ENCODE measurements at regions not wholly inside any gene's neighbourhood (a gene's known extent, or its start where the extent isn't known, plus 50 kb on each side); places are given as distances from the start of the nearest gene placed in this dataset.

- H3K4me3 ChIP-seq (ENCODE audit: low read depth in 1 of 2, low read length in 2 of 2) = no peak overlapping the region
- H3K4me1 ChIP-seq (ENCODE audit: control insufficient read depth in 2 of 2, insufficient read depth in 2 of 2, low read length in 1 of 2) = peaks cover 0 to 4% of the 10 kb centered on the region in 2 donors
- H3K27ac ChIP-seq (ENCODE audit: low read depth in 2 of 2, low read length in 1 of 2) = no peak overlapping the region
- WGBS, 2 donors = 59 to 64% methylated on average over 1 of the region's 1 CpG
- H3K27me3 ChIP-seq (ENCODE audit: control insufficient read depth in 1 of 2, insufficient read depth in 2 of 2, low read length in 2 of 2) = no peaks in the 10 kb centered on the region
- no peaks in the 10 kb centered on the region for H3K36me3 ChIP-seq (ENCODE audit: control insufficient read depth in 2 of 2, insufficient read depth in 2 of 2, low read length in 1 of 2)
- no peaks in the 10 kb centered on the region for H3K9me3 ChIP-seq (ENCODE audit: control insufficient read depth in 2 of 2, insufficient read depth in 1 of 2, low read depth in 1 of 2, low read length in 1 of 2)
Measured at GRCh38 chr3:3745693-3746092, 53.5 kb upstream of the LRRN1 start.

- Histone ChIP-seq H3K9me3 (ENCODE audit: control insufficient read depth in 2 of 2, insufficient read depth in 1 of 2, low read depth in 1 of 2, low read length in 1 of 2) (no peaks in the 10 kb centered on the region), H3K27me3 (ENCODE audit: control insufficient read depth in 1 of 2, insufficient read depth in 2 of 2, low read length in 2 of 2) (no peaks in the 10 kb centered on the region), H3K27ac (ENCODE audit: low read depth in 2 of 2, low read length in 1 of 2) (no peak overlapping the region), H3K4me1 (ENCODE audit: control insufficient read depth in 2 of 2, insufficient read depth in 2 of 2, low read length in 1 of 2) (peaks cover 0 to 4% of the 10 kb centered on the region in 2 donors), H3K36me3 (ENCODE audit: control insufficient read depth in 2 of 2, insufficient read depth in 2 of 2, low read length in 1 of 2) (no peaks in the 10 kb centered on the region), H3K4me3 (ENCODE audit: low read depth in 1 of 2, low read length in 2 of 2) (no peak overlapping the region)
- WGBS, 2 donors = 83 to 92% methylated on average over 6 of the region's 6 CpGs
Measured at GRCh38 chr3:3744826-3745225, 54.4 kb upstream of the LRRN1 start.

- 79 to 91% methylated on average over 3 of the region's 3 CpGs for WGBS, 2 donors
- Histone ChIP-seq H3K4me1 (ENCODE audit: control insufficient read depth in 2 of 2, insufficient read depth in 2 of 2, low read length in 1 of 2) (peaks cover 0 to 4% of the 10 kb centered on the region in 2 donors), H3K36me3 (ENCODE audit: control insufficient read depth in 2 of 2, insufficient read depth in 2 of 2, low read length in 1 of 2) (no peaks in the 10 kb centered on the region), H3K9me3 (ENCODE audit: control insufficient read depth in 2 of 2, insufficient read depth in 1 of 2, low read depth in 1 of 2, low read length in 1 of 2) (no peaks in the 10 kb centered on the region), H3K27me3 (ENCODE audit: control insufficient read depth in 1 of 2, insufficient read depth in 2 of 2, low read length in 2 of 2) (no peaks in the 10 kb centered on the region), H3K4me3 (ENCODE audit: low read depth in 1 of 2, low read length in 2 of 2) (no peak overlapping the region), H3K27ac (ENCODE audit: low read depth in 2 of 2, low read length in 1 of 2) (no peak overlapping the region)
Measured at GRCh38 chr3:3743754-3744153, 55.5 kb upstream of the LRRN1 start.

- H3K4me3 ChIP-seq (ENCODE audit: low read depth in 1 of 2, low read length in 2 of 2) = no peak overlapping the region
- H3K36me3 ChIP-seq (ENCODE audit: control insufficient read depth in 2 of 2, insufficient read depth in 2 of 2, low read length in 1 of 2) = no peaks in the 10 kb centered on the region
- H3K27ac ChIP-seq (ENCODE audit: low read depth in 2 of 2, low read length in 1 of 2) = no peak overlapping the region
- no peaks in the 10 kb centered on the region for H3K27me3 ChIP-seq (ENCODE audit: control insufficient read depth in 1 of 2, insufficient read depth in 2 of 2, low read length in 2 of 2)
- no peaks in the 10 kb centered on the region for H3K9me3 ChIP-seq (ENCODE audit: control insufficient read depth in 2 of 2, insufficient read depth in 1 of 2, low read depth in 1 of 2, low read length in 1 of 2)
- peaks cover 0 to 4% of the 10 kb centered on the region in 2 donors for H3K4me1 ChIP-seq (ENCODE audit: control insufficient read depth in 2 of 2, insufficient read depth in 2 of 2, low read length in 1 of 2)
- 58 to 72% methylated on average over 4 of the region's 4 CpGs for WGBS, 2 donors
Measured at GRCh38 chr3:3740061-3740460, 59.2 kb upstream of the LRRN1 start.

- no peak overlapping the region for H3K4me3 ChIP-seq (ENCODE audit: low read depth in 1 of 2, low read length in 2 of 2)
- H3K27ac ChIP-seq (ENCODE audit: low read depth in 2 of 2, low read length in 1 of 2) = no peak overlapping the region
- peaks cover 0 to 4% of the 10 kb centered on the region in 2 donors for H3K4me1 ChIP-seq (ENCODE audit: control insufficient read depth in 2 of 2, insufficient read depth in 2 of 2, low read length in 1 of 2)
- H3K27me3 ChIP-seq (ENCODE audit: control insufficient read depth in 1 of 2, insufficient read depth in 2 of 2, low read length in 2 of 2) = no peaks in the 10 kb centered on the region
- WGBS, 2 donors = 75 to 81% methylated on average over 9 of the region's 9 CpGs
- no peaks in the 10 kb centered on the region for H3K9me3 ChIP-seq (ENCODE audit: control insufficient read depth in 2 of 2, insufficient read depth in 1 of 2, low read depth in 1 of 2, low read length in 1 of 2)
- H3K36me3 ChIP-seq (ENCODE audit: control insufficient read depth in 2 of 2, insufficient read depth in 2 of 2, low read length in 1 of 2) = no peaks in the 10 kb centered on the region
Measured at GRCh38 chr3:3739330-3740060, 59.7 kb upstream of the LRRN1 start.

GRCh38 chr3:3737531-3737930 lies 61.7 kb upstream of the LRRN1 start:
- Histone ChIP-seq H3K4me1 (ENCODE audit: control insufficient read depth in 2 of 2, insufficient read depth in 2 of 2, low read length in 1 of 2) (peaks cover 0 to 4% of the 10 kb centered on the region in 2 donors), H3K27me3 (ENCODE audit: control insufficient read depth in 1 of 2, insufficient read depth in 2 of 2, low read length in 2 of 2) (no peaks in the 10 kb centered on the region), H3K4me3 (ENCODE audit: low read depth in 1 of 2, low read length in 2 of 2) (no peak overlapping the region), H3K36me3 (ENCODE audit: control insufficient read depth in 2 of 2, insufficient read depth in 2 of 2, low read length in 1 of 2) (no peaks in the 10 kb centered on the region), H3K27ac (ENCODE audit: low read depth in 2 of 2, low read length in 1 of 2) (no peak overlapping the region), H3K9me3 (ENCODE audit: control insufficient read depth in 2 of 2, insufficient read depth in 1 of 2, low read depth in 1 of 2, low read length in 1 of 2) (no peaks in the 10 kb centered on the region)
- 95 to 97% methylated on average over 2 of the region's 2 CpGs for WGBS, 2 donors

GRCh38 chr3:3735919-3736318 lies 63.3 kb upstream of the LRRN1 start:
- Histone ChIP-seq H3K4me3 (ENCODE audit: low read depth in 1 of 2, low read length in 2 of 2) (no peak overlapping the region), H3K27me3 (ENCODE audit: control insufficient read depth in 1 of 2, insufficient read depth in 2 of 2, low read length in 2 of 2) (no peaks in the 10 kb centered on the region), H3K4me1 (ENCODE audit: control insufficient read depth in 2 of 2, insufficient read depth in 2 of 2, low read length in 1 of 2) (no peaks in the 10 kb centered on the region), H3K36me3 (ENCODE audit: control insufficient read depth in 2 of 2, insufficient read depth in 2 of 2, low read length in 1 of 2) (no peaks in the 10 kb centered on the region), H3K27ac (ENCODE audit: low read depth in 2 of 2, low read length in 1 of 2) (no peak overlapping the region), H3K9me3 (ENCODE audit: control insufficient read depth in 2 of 2, insufficient read depth in 1 of 2, low read depth in 1 of 2, low read length in 1 of 2) (no peaks in the 10 kb centered on the region)
- WGBS, 2 donors = 100% methylated on average over 1 of the region's 1 CpG

GRCh38 chr3:3734881-3735280 lies 64.3 kb upstream of the LRRN1 start:
- 91 to 96% methylated on average over 6 of the region's 6 CpGs for WGBS, 2 donors
- H3K4me3 ChIP-seq (ENCODE audit: low read depth in 1 of 2, low read length in 2 of 2) = no peak overlapping the region
- H3K27ac ChIP-seq (ENCODE audit: low read depth in 2 of 2, low read length in 1 of 2) = no peak overlapping the region
- no peaks in the 10 kb centered on the region for H3K9me3 ChIP-seq (ENCODE audit: control insufficient read depth in 2 of 2, insufficient read depth in 1 of 2, low read depth in 1 of 2, low read length in 1 of 2)
- no peaks in the 10 kb centered on the region for H3K4me1 ChIP-seq (ENCODE audit: control insufficient read depth in 2 of 2, insufficient read depth in 2 of 2, low read length in 1 of 2)
- H3K36me3 ChIP-seq (ENCODE audit: control insufficient read depth in 2 of 2, insufficient read depth in 2 of 2, low read length in 1 of 2) = no peaks in the 10 kb centered on the region
- no peaks in the 10 kb centered on the region for H3K27me3 ChIP-seq (ENCODE audit: control insufficient read depth in 1 of 2, insufficient read depth in 2 of 2, low read length in 2 of 2)

- Histone ChIP-seq H3K4me3 (ENCODE audit: low read depth in 1 of 2, low read length in 2 of 2) (no peak overlapping the region), H3K27ac (ENCODE audit: low read depth in 2 of 2, low read length in 1 of 2) (no peak overlapping the region), H3K27me3 (ENCODE audit: control insufficient read depth in 1 of 2, insufficient read depth in 2 of 2, low read length in 2 of 2) (no peaks in the 10 kb centered on the region), H3K36me3 (ENCODE audit: control insufficient read depth in 2 of 2, insufficient read depth in 2 of 2, low read length in 1 of 2) (no peaks in the 10 kb centered on the region), H3K9me3 (ENCODE audit: control insufficient read depth in 2 of 2, insufficient read depth in 1 of 2, low read depth in 1 of 2, low read length in 1 of 2) (no peaks in the 10 kb centered on the region), H3K4me1 (ENCODE audit: control insufficient read depth in 2 of 2, insufficient read depth in 2 of 2, low read length in 1 of 2) (no peaks in the 10 kb centered on the region)
- 75 to 82% methylated on average over 4 of the region's 4 CpGs for WGBS, 2 donors
Measured at GRCh38 chr3:3729261-3729660, 70.0 kb upstream of the LRRN1 start.

GRCh38 chr3:3726549-3726948 lies 72.7 kb upstream of the LRRN1 start:
- Histone ChIP-seq H3K36me3 (ENCODE audit: control insufficient read depth in 2 of 2, insufficient read depth in 2 of 2, low read length in 1 of 2) (no peaks in the 10 kb centered on the region), H3K27ac (ENCODE audit: low read depth in 2 of 2, low read length in 1 of 2) (no peak overlapping the region), H3K27me3 (ENCODE audit: control insufficient read depth in 1 of 2, insufficient read depth in 2 of 2, low read length in 2 of 2) (no peaks in the 10 kb centered on the region), H3K4me3 (ENCODE audit: low read depth in 1 of 2, low read length in 2 of 2) (no peak overlapping the region), H3K4me1 (ENCODE audit: control insufficient read depth in 2 of 2, insufficient read depth in 2 of 2, low read length in 1 of 2) (no peaks in the 10 kb centered on the region), H3K9me3 (ENCODE audit: control insufficient read depth in 2 of 2, insufficient read depth in 1 of 2, low read depth in 1 of 2, low read length in 1 of 2) (no peaks in the 10 kb centered on the region)
- WGBS, 2 donors = 66 to 70% methylated on average over 5 of the region's 5 CpGs

Data from esophagus (tissue), 2 donors.